ENCODE measurements at regions not wholly inside any gene's neighbourhood (a gene's known extent, or its start where the extent isn't known, plus 50 kb on each side); places are given as distances from the start of the nearest gene placed in this dataset.

DNA sequence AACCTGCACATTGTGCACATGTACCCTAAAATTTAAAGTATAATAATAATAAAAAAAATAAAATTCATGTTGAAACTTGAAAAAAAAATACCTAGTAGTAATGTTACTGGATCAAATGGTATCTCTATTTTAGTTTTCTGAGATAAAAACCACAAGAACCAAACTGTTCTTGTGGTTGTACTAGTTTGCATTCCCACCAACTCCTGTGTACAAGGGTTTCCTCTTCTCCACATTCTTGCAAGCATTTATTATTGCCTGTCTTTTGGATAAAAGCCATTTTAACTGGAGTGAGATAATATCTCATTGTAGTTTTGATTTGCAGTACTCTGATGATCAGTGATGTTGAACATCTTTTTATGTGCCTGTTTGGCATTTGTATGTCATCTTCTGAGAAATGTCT is 177.7 kb downstream of the KIF20B start:
- Histone ChIP-seq H3K9me3 (ENCODE audit: low read depth, low read length) (no peaks in the 10 kb centered on the region), H3K4me1 (ENCODE audit: insufficient read depth, low read length) (no peaks in the 10 kb centered on the region), H3K27me3 (ENCODE audit: insufficient read depth, low read length) (peaks cover 2% of the 10 kb centered on the region), H3K27ac (ENCODE audit: low read depth, low read length) (no peak overlapping the region), H3K4me3 (ENCODE audit: insufficient read depth, low read length) (no peak overlapping the region), H2AFZ (ENCODE audit: low read length) (no peak overlapping the region), H4K20me1 (ENCODE audit: insufficient read depth, low read length) (no peaks in the 10 kb centered on the region), H3K4me2 (ENCODE audit: insufficient read depth, low read length) (no peak overlapping the region), H3K79me2 (ENCODE audit: insufficient read depth, low read length) (no peaks in the 10 kb centered on the region), H3K36me3 (ENCODE audit: insufficient read depth, low read length) (no peaks in the 10 kb centered on the region)
- no peak for DNase-seq (ENCODE audit: insufficient read length, low spot score, missing footprints)
- TF ChIP-seq, protein P1, sequence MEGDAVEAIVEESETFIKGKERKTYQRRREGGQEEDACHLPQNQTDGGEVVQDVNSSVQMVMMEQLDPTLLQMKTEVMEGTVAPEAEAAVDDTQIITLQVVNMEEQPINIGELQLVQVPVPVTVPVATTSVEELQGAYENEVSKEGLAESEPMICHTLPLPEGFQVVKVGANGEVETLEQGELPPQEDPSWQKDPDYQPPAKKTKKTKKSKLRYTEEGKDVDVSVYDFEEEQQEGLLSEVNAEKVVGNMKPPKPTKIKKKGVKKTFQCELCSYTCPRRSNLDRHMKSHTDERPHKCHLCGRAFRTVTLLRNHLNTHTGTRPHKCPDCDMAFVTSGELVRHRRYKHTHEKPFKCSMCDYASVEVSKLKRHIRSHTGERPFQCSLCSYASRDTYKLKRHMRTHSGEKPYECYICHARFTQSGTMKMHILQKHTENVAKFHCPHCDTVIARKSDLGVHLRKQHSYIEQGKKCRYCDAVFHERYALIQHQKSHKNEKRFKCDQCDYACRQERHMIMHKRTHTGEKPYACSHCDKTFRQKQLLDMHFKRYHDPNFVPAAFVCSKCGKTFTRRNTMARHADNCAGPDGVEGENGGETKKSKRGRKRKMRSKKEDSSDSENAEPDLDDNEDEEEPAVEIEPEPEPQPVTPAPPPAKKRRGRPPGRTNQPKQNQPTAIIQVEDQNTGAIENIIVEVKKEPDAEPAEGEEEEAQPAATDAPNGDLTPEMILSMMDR (IDR thresholded peaks at IDR 0.05; ENCODE audit: extremely low read depth, low read depth, low read length): no peak

DNA sequence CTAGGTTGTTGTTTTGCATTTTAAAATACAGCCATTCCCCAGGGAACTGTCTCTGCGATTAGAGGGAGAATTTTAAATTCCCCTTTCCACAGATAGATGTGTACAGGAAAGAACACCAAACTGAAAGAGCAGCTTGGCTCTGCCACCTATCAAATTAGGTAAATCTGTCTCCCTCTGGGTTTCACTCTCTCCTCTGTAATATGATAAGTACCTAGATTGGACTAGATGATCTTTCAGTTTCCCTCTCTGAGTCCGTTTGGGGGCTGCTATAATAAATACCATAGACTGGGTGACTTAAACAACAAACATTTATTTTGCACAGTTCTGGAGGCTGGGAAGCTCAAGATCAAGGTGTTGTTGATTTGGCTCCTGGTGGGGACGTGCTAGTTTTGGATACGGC is 186.0 kb downstream of the KIF20B start:
- Histone ChIP-seq H3K4me2 (ENCODE audit: insufficient read depth, low read length) (peak overlapping the region; percentile 7), H3K4me3 (ENCODE audit: insufficient read depth, low read length) (no peak overlapping the region), H2AFZ (ENCODE audit: low read length) (no peak overlapping the region), H4K20me1 (ENCODE audit: insufficient read depth, low read length) (no peaks in the 10 kb centered on the region), H3K4me1 (ENCODE audit: insufficient read depth, low read length) (no peaks in the 10 kb centered on the region), H3K79me2 (ENCODE audit: insufficient read depth, low read length) (no peaks in the 10 kb centered on the region), H3K27me3 (ENCODE audit: insufficient read depth, low read length) (peaks cover 14% of the 10 kb centered on the region), H3K27ac (ENCODE audit: low read depth, low read length) (no peak overlapping the region), H3K36me3 (ENCODE audit: insufficient read depth, low read length) (no peaks in the 10 kb centered on the region), H3K9me3 (ENCODE audit: low read depth, low read length) (no peaks in the 10 kb centered on the region)
- DNase-seq (ENCODE audit: insufficient read length, low spot score, missing footprints): no peak
- TF ChIP-seq, protein P1 (IDR thresholded peaks at IDR 0.05; ENCODE audit: extremely low read depth, low read depth, low read length): no peak

DNA sequence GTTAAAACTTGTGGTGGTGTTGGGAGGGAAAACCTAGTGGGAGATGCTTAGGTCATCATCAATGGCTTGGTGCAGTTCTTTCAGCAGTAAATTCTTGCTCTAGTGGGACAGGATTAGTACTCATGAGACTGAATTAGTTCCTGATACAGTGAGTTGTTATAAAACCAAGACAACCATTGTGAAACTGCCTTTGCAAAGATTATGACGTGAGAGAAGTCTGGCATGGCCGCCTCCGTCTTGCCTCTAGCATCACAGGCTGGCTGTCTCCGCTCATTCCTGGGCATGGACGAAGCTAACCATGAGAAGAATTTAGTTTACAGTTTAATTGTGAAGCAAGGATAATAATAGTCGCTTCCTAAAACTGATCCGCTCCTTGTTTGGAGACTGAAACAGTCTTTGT is 186.4 kb downstream of the KIF20B start:
- H4K20me1 ChIP-seq (ENCODE audit: insufficient read depth, low read length): no peaks in the 10 kb centered on the region
- DNase-seq (ENCODE audit: insufficient read length, low spot score, missing footprints): no peak
- H3K4me2 ChIP-seq (ENCODE audit: insufficient read depth, low read length): peak overlapping the region; percentile 7
- H3K27ac ChIP-seq (ENCODE audit: low read depth, low read length): no peak overlapping the region
- H3K4me3 ChIP-seq (ENCODE audit: insufficient read depth, low read length): no peak overlapping the region
- H3K79me2 ChIP-seq (ENCODE audit: insufficient read depth, low read length): no peaks in the 10 kb centered on the region
- no peaks in the 10 kb centered on the region for H3K36me3 ChIP-seq (ENCODE audit: insufficient read depth, low read length)
- TF ChIP-seq, protein P1 (IDR thresholded peaks at IDR 0.05; ENCODE audit: extremely low read depth, low read depth, low read length): no peak
- peaks cover 14% of the 10 kb centered on the region for H3K27me3 ChIP-seq (ENCODE audit: insufficient read depth, low read length)
- H3K9me3 ChIP-seq (ENCODE audit: low read depth, low read length): no peaks in the 10 kb centered on the region
- H2AFZ ChIP-seq (ENCODE audit: low read length): no peak overlapping the region
- no peaks in the 10 kb centered on the region for H3K4me1 ChIP-seq (ENCODE audit: insufficient read depth, low read length)

DNA sequence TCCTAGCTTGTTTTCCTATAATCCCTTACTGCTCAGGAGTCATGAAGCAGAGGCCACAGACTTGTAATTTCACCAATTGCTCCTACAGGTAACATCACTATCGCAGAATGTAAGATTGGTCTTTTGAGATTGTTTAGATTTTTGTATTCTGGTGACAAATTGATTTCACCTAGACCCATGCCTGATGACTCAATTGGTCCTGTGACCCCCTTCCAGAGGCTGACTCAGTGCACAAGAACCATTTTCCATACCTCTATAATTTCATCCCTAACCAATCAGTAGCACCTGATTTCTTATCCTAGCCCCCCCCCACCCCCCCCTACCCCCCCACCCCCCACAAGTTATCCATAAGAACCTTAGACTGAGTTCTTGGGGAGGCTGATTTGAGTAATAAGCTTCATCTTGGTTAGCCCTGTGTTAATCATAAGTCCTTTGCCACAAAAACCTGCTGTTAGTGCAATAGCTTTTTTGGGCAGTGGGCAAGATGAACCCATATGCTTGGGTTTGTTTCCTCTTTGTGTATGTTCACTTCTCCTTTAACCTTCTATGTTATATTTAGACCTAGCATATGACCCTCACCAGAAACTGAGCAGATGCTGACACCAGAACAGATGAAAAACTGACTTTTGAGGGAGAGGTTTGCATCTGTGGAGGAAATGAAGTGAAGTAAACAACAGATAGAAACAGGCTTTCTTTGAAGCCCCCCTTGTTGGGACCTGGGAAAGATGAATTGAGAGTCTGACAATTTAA is 187.1 kb downstream of the KIF20B start:
- TF ChIP-seq, protein P1 (IDR thresholded peaks at IDR 0.05; ENCODE audit: extremely low read depth, low read depth, low read length): no peak
- Histone ChIP-seq H2AFZ (ENCODE audit: low read length) (no peak overlapping the region), H3K27ac (ENCODE audit: low read depth, low read length) (no peak overlapping the region), H4K20me1 (ENCODE audit: insufficient read depth, low read length) (no peaks in the 10 kb centered on the region), H3K4me2 (ENCODE audit: insufficient read depth, low read length) (no peak overlapping the region), H3K4me1 (ENCODE audit: insufficient read depth, low read length) (no peaks in the 10 kb centered on the region), H3K27me3 (ENCODE audit: insufficient read depth, low read length) (peaks cover 20% of the 10 kb centered on the region), H3K9me3 (ENCODE audit: low read depth, low read length) (no peaks in the 10 kb centered on the region), H3K36me3 (ENCODE audit: insufficient read depth, low read length) (no peaks in the 10 kb centered on the region), H3K4me3 (ENCODE audit: insufficient read depth, low read length) (no peak overlapping the region), H3K79me2 (ENCODE audit: insufficient read depth, low read length) (no peaks in the 10 kb centered on the region)
- no peak for DNase-seq (ENCODE audit: insufficient read length, low spot score, missing footprints)
